MCF 10A (cell line): ENCODE measurements at regions not wholly inside any gene's neighbourhood (a gene's known extent, or its start where the extent isn't known, plus 50 kb on each side); places are given as distances from the start of the nearest gene placed in this dataset.

Source experiments
- BruUV-seq: library from RNA; stranded (reverse); fragments of 400-500 nt; replicated peaks from 2 replicates; lab custom pipeline; 2021; lab: Mats Ljungman, UMichigan
- CTCF ChIA-PET: fragments of 300-600 bp; sonication (Branson Sonifier 250); formaldehyde crosslinking; extraction: SDS; loops from one replicate; lab custom pipeline; 2021; ENCODE audit warnings: antibody characterized with exemption, inconsistent platforms; lab: Yijun Ruan, JAX
- POLR2A ChIA-PET: fragments of 300-600, 350-650 bp; sonication (Branson Sonifier 250); formaldehyde crosslinking; extraction: SDS; loops from one replicate; lab custom pipeline; 2020; ENCODE audit warnings: antibody characterized with exemption, inconsistent platforms; lab: Yijun Ruan, JAX
- DNase-seq: peaks from one replicate; pipeline ENCODE4 v3.0.0-alpha.2; 2018; ENCODE audit not compliant: unreplicated experiment
- H3K27ac Mint-ChIP-seq: one replicate; pipeline ENCODE4 v1.8.0; 2022; ENCODE audit warnings: mild to moderate bottlenecking, low read depth, mixed read lengths; ENCODE audit not compliant: unreplicated experiment
- H3K27me3 Mint-ChIP-seq: one replicate; pipeline ENCODE4 v1.8.0; 2022; ENCODE audit warnings: mixed read lengths; ENCODE audit not compliant: insufficient read depth, unreplicated experiment
- H3K36me3 Mint-ChIP-seq: one replicate; pipeline ENCODE4 v1.8.0; 2022; ENCODE audit warnings: mild to moderate bottlenecking, moderate library complexity, mixed read lengths; ENCODE audit not compliant: insufficient read depth, unreplicated experiment
- H3K4me1 Mint-ChIP-seq: one replicate; pipeline ENCODE4 v1.8.0; 2022; ENCODE audit warnings: mixed read lengths; ENCODE audit not compliant: insufficient read depth, unreplicated experiment
- H3K4me3 Mint-ChIP-seq: one replicate; pipeline ENCODE4 v1.8.0; 2022; ENCODE audit warnings: mild to moderate bottlenecking, moderate library complexity, mixed read lengths; ENCODE audit not compliant: unreplicated experiment
- H3K9me3 Mint-ChIP-seq: one replicate; pipeline ENCODE4 v1.8.0; 2022; ENCODE audit warnings: mixed read lengths; ENCODE audit not compliant: unreplicated experiment
- intact Hi-C: fragments of 100-400 bp; cut with micrococcal nuclease; formaldehyde crosslinking; loops from 2 replicates; pipeline ENCODE4 v1.14.1; 2022
- TF ChIP-seq, protein P1 (sequence below): fragments of 200-600 bp; IDR thresholded peaks from one replicate; pipeline ENCODE4 v1.8.0; 2022; ENCODE audit warnings: antibody characterized with exemption, mild to moderate bottlenecking; ENCODE audit not compliant: unreplicated experiment

GRCh38 chr16:48836067-48836466, 226.1 kb upstream of the N4BP1 start:
- no peak for DNase-seq
- Mint-ChIP-seq H3K36me3 (no peaks in the 10 kb centered on the region), H3K9me3 (no peaks in the 10 kb centered on the region), H3K27me3 (peaks cover 31% of the 10 kb centered on the region), H3K4me3 (no peak overlapping the region), H3K4me1 (no peaks in the 10 kb centered on the region), H3K27ac (no peak overlapping the region)
- intact Hi-C loops = no loop called here
- ChIA-PET CTCF (interaction anchor here (0.6 to 0.8 kb wide), 2 partner anchors 50 to 513 kb away, joined by 3 read pairs; no protein-coding TSS in a partner anchor), POLR2A (no interaction called here)
- no TSS peak for BruUV-seq
- TF ChIP-seq, protein P1, sequence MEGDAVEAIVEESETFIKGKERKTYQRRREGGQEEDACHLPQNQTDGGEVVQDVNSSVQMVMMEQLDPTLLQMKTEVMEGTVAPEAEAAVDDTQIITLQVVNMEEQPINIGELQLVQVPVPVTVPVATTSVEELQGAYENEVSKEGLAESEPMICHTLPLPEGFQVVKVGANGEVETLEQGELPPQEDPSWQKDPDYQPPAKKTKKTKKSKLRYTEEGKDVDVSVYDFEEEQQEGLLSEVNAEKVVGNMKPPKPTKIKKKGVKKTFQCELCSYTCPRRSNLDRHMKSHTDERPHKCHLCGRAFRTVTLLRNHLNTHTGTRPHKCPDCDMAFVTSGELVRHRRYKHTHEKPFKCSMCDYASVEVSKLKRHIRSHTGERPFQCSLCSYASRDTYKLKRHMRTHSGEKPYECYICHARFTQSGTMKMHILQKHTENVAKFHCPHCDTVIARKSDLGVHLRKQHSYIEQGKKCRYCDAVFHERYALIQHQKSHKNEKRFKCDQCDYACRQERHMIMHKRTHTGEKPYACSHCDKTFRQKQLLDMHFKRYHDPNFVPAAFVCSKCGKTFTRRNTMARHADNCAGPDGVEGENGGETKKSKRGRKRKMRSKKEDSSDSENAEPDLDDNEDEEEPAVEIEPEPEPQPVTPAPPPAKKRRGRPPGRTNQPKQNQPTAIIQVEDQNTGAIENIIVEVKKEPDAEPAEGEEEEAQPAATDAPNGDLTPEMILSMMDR = no peak

GRCh38 chr16:48834576-48834975, 224.6 kb upstream of the N4BP1 start:
- Mint-ChIP-seq H3K4me1 (no peaks in the 10 kb centered on the region), H3K27me3 (peaks cover 16% of the 10 kb centered on the region), H3K9me3 (no peaks in the 10 kb centered on the region), H3K36me3 (no peaks in the 10 kb centered on the region), H3K27ac (no peak overlapping the region), H3K4me3 (no peak overlapping the region)
- intact Hi-C loops = loop anchor here (1.0 kb wide), 1 partner anchor 516 kb away; no protein-coding TSS in a partner anchor
- BruUV-seq = no TSS peak
- CTCF ChIA-PET = no interaction called here
- TF ChIP-seq, protein P1 = no peak
- no peak for DNase-seq
- POLR2A ChIA-PET = no interaction called here

GRCh38 chr16:48833461-48833860, 223.5 kb upstream of the N4BP1 start:
- H3K4me3 Mint-ChIP-seq = no peak overlapping the region
- TF ChIP-seq, protein P1 = no peak
- CTCF ChIA-PET = interaction anchor here (0.6 kb wide), 1 partner anchor 1992 kb away, joined by 3 read pairs; no protein-coding TSS in a partner anchor
- DNase-seq = no peak
- no peak overlapping the region for H3K27ac Mint-ChIP-seq
- no peaks in the 10 kb centered on the region for H3K4me1 Mint-ChIP-seq
- H3K9me3 Mint-ChIP-seq = no peaks in the 10 kb centered on the region
- H3K27me3 Mint-ChIP-seq = peaks cover 11% of the 10 kb centered on the region
- BruUV-seq = no TSS peak
- intact Hi-C loops = no loop called here
- POLR2A ChIA-PET = no interaction called here
- H3K36me3 Mint-ChIP-seq = no peaks in the 10 kb centered on the region

- no TSS peak for BruUV-seq
- Mint-ChIP-seq H3K27ac (no peak overlapping the region), H3K4me1 (no peaks in the 10 kb centered on the region), H3K27me3 (peaks cover 11% of the 10 kb centered on the region), H3K4me3 (no peak overlapping the region), H3K36me3 (no peaks in the 10 kb centered on the region), H3K9me3 (no peaks in the 10 kb centered on the region)
- ChIA-PET POLR2A (no interaction called here), CTCF (interaction anchor here (0.6 to 1.0 kb wide), 3 partner anchors 24 to 133 kb away, joined by 3 to 6 read pairs (median 5); no protein-coding TSS in a partner anchor)
- TF ChIP-seq, protein P1 = peak; percentile 11
- DNase-seq = peak; percentile 14
- intact Hi-C loops = no loop called here
Measured at GRCh38 chr16:48831076-48831722, 221.2 kb upstream of the N4BP1 start.
